Upper lobe of right lung (tissue), 1 donor: ENCODE measurements at regions not wholly inside any gene's neighbourhood (a gene's known extent, or its start where the extent isn't known, plus 50 kb on each side); places are given as distances from the start of the nearest gene placed in this dataset.

ENCODE experiments used
- ATAC-seq: fragments of 200-7000 bp; cut with Tn5 transposase; one replicate; pipeline ENCODE4 v1.9.1; 2020; ENCODE audit warnings: mild to moderate bottlenecking, moderate library complexity
- DNase-seq: peaks from one replicate; pipeline ENCODE4 v3.0.0-alpha.2; 2020
- H3K27ac ChIP-seq: fragments of 200-600 bp; one replicate; pipeline ENCODE4 v1.8.0; 2022
- H3K27me3 ChIP-seq: fragments of 200-600 bp; one replicate; pipeline ENCODE4 v1.8.0; 2022; ENCODE audit warnings: mild to moderate bottlenecking
- H3K36me3 ChIP-seq: fragments of 200-600 bp; one replicate; pipeline ENCODE4 v1.8.0; 2022
- H3K4me1 ChIP-seq: fragments of 200-600 bp; one replicate; pipeline ENCODE4 v1.8.0; 2022
- H3K4me3 ChIP-seq: fragments of 200-600 bp; one replicate; pipeline ENCODE4 v1.8.0; 2022; ENCODE audit warnings: mild to moderate bottlenecking
- H3K9me3 ChIP-seq: fragments of 200-600 bp; one replicate; pipeline ENCODE4 v1.8.0; 2022
- intact Hi-C: fragments of 100-400 bp; cut with DNase I; formaldehyde crosslinking; loops from one replicate; pipeline ENCODE4 v1.11.0; 2022
- TF ChIP-seq, protein P1 (sequence below): fragments of 200-600 bp; IDR thresholded peaks from one replicate; pipeline ENCODE4 v1.8.0; 2022; ENCODE audit warnings: antibody characterized with exemption
- donor health status: DM: no; HTN: yes; CAD: no; lungs with severe emphysema.

DNA sequence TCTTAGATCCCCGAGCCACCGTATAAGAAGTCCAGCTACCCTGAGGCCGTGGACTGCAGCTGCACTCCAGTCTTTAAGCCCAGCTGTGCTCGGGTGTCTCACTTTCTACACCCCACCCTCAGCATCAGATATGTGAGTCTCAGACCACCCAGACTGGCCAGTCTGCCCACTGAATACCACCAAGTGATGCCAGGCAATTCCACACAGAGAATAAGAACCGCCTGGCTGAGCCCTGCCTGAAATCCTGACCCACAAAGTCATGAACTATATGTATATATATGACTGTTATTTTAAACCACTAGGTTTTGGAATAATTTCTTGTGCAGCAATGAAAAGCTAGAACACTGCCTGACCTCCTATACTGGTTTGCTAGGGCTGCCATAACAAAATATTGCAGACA lies 106.7 kb downstream of the FOXF2 start:
- ATAC-seq = no peak
- intact Hi-C loops = no loop called here

DNA sequence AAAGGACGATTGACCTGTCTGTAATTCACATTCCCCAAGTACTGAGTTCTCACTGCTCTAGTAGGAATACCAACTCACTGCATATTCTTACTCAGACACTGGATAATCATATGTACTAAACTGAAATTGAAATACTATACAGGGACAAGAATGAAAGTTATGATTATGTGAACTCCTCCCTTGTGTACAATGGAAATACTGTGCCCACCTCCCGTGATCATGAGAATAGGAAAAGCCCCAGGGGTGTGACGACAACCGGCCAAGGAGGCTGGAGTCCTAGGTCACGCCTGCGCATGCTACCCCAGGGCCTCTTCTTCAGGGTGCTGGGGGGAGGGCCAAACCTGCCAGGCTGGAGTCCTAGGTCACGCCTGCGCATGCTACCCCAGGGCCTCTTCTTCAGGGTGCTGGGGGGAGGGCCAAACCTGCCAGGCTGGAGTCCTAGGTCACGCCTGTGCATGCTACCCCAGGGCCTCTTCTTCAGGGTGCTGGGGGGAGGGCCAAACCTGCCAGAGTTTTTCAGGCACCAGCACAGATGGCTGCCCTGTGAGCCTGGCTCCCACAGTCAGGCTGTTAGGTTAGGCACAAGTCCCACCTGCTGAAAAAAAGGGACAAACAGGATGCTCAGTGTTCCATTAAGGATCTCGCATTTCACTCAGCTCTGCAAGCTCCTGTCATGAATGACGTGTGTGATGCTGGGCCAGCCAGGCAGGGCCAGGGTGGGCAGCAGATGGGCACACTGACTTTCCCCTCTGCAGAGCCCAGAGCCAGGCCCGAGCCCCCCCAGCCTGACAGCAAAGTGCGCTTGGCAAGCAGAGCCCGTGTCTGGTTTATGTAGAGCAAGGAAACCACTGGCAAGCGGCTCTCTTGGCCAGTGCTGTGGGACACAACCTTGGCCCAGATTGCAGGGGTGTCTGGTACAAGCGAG lies 107.7 kb downstream of the FOXF2 start:
- Histone ChIP-seq H3K36me3 (no peaks in the 10 kb centered on the region), H3K27ac (no peak overlapping the region), H3K4me1 (no peaks in the 10 kb centered on the region), H3K9me3 (no peaks in the 10 kb centered on the region), H3K27me3 (no peaks in the 10 kb centered on the region), H3K4me3 (no peak overlapping the region)
- no peak for DNase-seq
- no peak for ATAC-seq
- TF ChIP-seq, protein P1, sequence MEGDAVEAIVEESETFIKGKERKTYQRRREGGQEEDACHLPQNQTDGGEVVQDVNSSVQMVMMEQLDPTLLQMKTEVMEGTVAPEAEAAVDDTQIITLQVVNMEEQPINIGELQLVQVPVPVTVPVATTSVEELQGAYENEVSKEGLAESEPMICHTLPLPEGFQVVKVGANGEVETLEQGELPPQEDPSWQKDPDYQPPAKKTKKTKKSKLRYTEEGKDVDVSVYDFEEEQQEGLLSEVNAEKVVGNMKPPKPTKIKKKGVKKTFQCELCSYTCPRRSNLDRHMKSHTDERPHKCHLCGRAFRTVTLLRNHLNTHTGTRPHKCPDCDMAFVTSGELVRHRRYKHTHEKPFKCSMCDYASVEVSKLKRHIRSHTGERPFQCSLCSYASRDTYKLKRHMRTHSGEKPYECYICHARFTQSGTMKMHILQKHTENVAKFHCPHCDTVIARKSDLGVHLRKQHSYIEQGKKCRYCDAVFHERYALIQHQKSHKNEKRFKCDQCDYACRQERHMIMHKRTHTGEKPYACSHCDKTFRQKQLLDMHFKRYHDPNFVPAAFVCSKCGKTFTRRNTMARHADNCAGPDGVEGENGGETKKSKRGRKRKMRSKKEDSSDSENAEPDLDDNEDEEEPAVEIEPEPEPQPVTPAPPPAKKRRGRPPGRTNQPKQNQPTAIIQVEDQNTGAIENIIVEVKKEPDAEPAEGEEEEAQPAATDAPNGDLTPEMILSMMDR = no peak
- intact Hi-C loops = no loop called here

More for the DNA sequence above, 106.7 kb downstream of the FOXF2 start:
- Histone ChIP-seq H3K27me3 (no peaks in the 10 kb centered on the region), H3K36me3 (no peaks in the 10 kb centered on the region), H3K9me3 (no peaks in the 10 kb centered on the region), H3K4me1 (no peaks in the 10 kb centered on the region), H3K27ac (no peak overlapping the region), H3K4me3 (no peak overlapping the region)
- TF ChIP-seq, protein P1 = no peak
- no peak for DNase-seq

DNA sequence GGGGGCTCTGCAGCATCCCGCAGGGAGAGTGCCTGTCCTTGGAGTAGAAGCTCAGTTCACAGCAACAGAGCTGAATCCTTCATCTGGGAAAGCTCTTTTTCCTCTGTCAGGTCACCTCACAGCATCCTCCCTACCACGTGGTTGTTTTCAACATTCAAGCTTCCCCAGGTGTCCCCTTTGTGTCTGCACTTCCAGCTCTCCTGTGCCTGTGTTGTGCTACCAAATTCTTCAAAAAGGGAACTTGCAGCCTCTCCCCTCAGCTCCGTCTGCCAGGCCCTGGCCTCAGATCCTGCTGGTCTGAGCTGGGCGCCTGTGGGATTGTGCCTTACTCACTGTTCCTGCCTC lies 108.4 kb downstream of the FOXF2 start:
- TF ChIP-seq, protein P1 = no peak
- H3K36me3 ChIP-seq = no peaks in the 10 kb centered on the region
- intact Hi-C loops = no loop called here
- no peaks in the 10 kb centered on the region for H3K27me3 ChIP-seq
- H3K4me1 ChIP-seq = no peaks in the 10 kb centered on the region
- no peak for DNase-seq
- H3K9me3 ChIP-seq = no peaks in the 10 kb centered on the region
- H3K27ac ChIP-seq = no peak overlapping the region
- no peak for ATAC-seq
- no peak overlapping the region for H3K4me3 ChIP-seq

DNA sequence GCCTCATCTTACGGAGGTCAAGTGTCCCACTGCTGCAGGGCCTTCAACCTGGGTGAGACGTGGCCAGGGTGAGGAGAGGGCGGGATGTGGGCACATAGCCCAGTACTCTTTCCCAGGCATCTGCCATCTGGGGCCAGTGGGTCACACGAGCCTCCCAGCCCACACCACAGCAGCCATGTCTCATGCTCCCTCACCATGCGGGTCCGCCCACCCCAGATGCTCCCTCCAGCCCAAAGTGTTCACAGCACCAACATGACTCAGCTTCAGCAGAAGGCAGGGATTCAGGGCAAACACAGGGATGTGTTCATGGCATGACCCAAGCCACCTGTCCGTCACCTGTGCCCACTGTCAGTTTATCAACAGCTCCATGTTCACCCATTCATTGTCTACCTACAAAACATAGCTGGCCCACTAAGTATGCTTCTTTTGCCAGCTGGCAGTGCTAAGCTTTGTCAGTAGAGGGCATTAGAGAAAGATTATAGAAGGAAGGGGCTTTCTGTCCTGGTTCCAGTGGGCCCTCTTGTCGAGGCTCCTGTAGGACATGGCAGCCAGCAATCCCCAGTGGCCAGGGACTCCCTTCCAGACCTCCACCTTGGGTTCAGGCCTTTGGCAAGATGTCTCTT lies 109.2 kb downstream of the FOXF2 start:
- no peak overlapping the region for H3K27ac ChIP-seq
- no peak overlapping the region for H3K4me3 ChIP-seq
- intact Hi-C loops = no loop called here
- H3K9me3 ChIP-seq = no peaks in the 10 kb centered on the region
- no peaks in the 10 kb centered on the region for H3K36me3 ChIP-seq
- H3K4me1 ChIP-seq = no peaks in the 10 kb centered on the region
- TF ChIP-seq, protein P1 = peak; percentile 5
- no peak for ATAC-seq
- no peak for DNase-seq
- H3K27me3 ChIP-seq = no peaks in the 10 kb centered on the region

DNA sequence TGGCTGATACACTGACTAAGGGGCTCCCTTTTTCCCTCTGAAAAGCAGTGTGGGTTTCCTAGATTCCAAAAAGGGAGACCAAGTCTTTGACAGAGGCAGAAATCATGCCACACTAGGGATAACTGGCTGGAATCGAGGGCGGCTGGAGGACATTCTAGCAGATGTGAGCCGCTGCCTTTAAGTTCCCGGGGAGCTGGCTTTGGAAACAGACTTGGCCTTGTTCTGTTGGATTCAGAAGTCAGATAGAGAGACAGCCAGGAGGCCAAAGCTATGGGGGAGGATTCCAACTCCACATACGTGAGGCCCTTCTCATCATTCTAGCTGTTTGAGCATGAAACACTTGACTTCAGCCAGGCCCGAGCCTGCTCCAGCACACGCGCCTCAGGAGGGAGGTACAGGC lies 109.9 kb upstream of the FOXC1 start:
- TF ChIP-seq, protein P1 = no peak
- H3K4me1 ChIP-seq = no peaks in the 10 kb centered on the region
- H3K27ac ChIP-seq = no peak overlapping the region
- DNase-seq (no peak), ATAC-seq (no peak)
- no peaks in the 10 kb centered on the region for H3K27me3 ChIP-seq
- no peaks in the 10 kb centered on the region for H3K36me3 ChIP-seq
- no peaks in the 10 kb centered on the region for H3K9me3 ChIP-seq
- intact Hi-C loops = no loop called here
- no peak overlapping the region for H3K4me3 ChIP-seq
